ENCODE measurements at regions not wholly inside any gene's neighbourhood (a gene's known extent, or its start where the extent isn't known, plus 50 kb on each side); places are given as distances from the start of the nearest gene placed in this dataset.
A peak's percentile ranks its signal among the peaks of the same experiment; 100 is the strongest.
"Not testable (repeated sequence)": the region's sequence is repeated elsewhere in the genome, so short reads cannot be mapped to it uniquely, and the experiment has no call there.

DNA sequence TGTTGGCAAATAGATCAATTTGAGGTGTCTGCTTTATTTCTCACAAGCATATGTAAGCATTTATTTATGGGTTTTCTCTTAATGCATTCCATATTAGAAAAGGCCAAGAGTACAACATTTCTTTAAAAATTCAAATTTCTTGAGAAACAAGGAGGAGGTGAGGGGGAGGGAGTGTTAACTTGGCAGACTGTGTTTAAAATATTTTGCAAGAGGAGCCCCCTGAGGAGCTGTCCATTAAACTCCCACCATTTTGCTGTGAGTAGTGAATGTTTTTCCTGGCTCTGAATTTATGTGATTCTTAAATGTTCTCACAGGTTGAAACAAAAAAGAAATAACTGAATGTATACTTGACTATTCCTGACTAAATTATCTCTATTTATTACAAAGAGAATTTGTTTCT, 363.8 kb downstream of the PTPRC start:
- ATAC-seq, result no peak
- Mint-ChIP-seq H3K4me3 (no peak overlapping the region), H3K9me3 (no peaks in the 10 kb centered on the region), H3K27ac (no peak overlapping the region), H3K36me3 (no peaks in the 10 kb centered on the region), H3K4me1 (no peaks in the 10 kb centered on the region)
- no peak for DNase-seq (ENCODE audit: low spot score in 2 of 2)

DNA sequence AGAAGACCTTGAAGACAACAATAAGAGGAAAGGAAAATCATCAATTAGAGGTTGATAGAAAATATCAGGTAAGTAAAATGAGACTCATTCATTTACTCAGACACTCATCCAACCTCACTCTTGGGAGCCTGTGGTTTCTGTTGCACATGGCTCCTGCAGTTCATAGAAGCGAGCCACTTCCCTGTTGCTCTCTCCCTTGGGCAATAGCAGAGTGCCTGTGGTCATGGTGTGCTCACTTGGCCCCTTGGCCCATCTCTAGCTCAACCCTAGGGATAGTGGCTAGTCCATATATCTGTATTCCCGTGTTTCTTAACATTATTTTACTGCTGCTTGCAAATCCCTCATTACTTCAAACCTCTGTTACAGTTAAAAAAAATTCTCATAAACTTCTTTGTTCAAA, 368.6 kb downstream of the PTPRC start:
- DNase-seq (ENCODE audit: low spot score in 2 of 2) (no peak), ATAC-seq (no peak)
- Mint-ChIP-seq H3K9me3 (no peaks in the 10 kb centered on the region), H3K27ac (no peak overlapping the region), H3K4me1 (peaks cover 8% of the 10 kb centered on the region), H3K4me3 (no peak overlapping the region), H3K36me3 (no peaks in the 10 kb centered on the region)

DNA sequence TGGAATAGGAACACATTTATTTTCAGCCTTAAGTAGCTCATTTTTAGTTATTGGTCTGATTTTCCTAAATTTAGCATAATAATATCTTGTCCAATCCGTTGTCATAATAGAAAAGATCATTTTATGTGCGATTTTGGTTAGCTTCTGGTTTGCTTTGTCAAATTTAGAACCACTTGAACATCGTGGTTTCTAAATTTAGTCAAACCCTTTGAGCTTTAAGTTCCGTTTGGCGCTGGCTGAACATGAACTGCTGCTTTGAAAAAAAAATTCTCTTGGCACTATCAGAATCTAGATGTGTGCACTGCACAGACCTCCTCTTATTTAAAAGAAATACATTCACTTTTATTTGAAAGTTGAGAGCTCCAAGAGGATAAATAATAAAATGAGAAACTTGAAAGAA, 370.6 kb downstream of the PTPRC start:
- H3K9me3 Mint-ChIP-seq, result no peaks in the 10 kb centered on the region
- ATAC-seq (peak; percentile 75), DNase-seq (ENCODE audit: low spot score in 2 of 2) (no peak)
- H3K4me3 Mint-ChIP-seq, result no peak overlapping the region
- H3K4me1 Mint-ChIP-seq, result peaks cover 8% of the 10 kb centered on the region
- H3K27ac Mint-ChIP-seq, result no peak overlapping the region
- H3K36me3 Mint-ChIP-seq, result no peaks in the 10 kb centered on the region

DNA sequence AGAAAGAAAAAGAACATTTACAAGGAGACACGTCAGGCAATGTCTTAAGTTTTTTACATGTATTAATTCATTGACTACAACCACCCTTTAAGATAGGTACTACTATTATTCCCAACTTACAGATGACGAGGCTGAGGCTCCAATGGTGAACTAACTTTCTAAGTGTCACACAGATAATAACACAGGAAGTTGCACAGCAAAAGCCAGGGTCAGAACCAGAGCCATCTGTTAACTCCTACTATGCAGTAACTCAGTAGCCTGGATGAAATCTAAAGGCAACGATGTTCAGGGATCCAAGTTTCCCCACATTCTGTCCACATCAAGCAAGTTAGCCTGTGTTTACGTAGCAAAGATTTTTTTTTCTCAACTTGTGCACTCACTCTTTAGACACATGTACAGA, 371.7 kb downstream of the PTPRC start:
- no peak for ATAC-seq
- Mint-ChIP-seq H3K4me3 (no peak overlapping the region), H3K27ac (no peak overlapping the region), H3K9me3 (no peaks in the 10 kb centered on the region), H3K36me3 (no peaks in the 10 kb centered on the region), H3K4me1 (peaks cover 8% of the 10 kb centered on the region)
- DNase-seq (ENCODE audit: low spot score in 2 of 2), result no peak

DNA sequence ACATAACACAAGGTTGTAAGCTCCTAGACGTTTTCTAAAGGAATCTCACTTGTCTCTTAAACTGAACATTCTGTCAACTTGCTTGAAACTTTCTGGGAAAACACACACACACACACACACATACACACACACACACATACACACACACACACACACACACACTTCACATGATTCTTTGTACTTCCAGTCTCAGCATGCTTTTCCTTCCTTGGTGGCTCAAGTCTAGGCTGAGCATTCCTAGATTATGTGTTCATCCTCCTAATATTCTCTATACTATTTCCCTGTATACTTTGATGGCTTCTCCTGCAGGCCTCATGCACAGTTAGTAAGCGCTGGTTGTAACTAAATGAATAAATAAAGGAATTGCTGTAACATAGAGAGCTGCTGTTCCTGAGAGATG, 372.1 kb downstream of the PTPRC start:
- Mint-ChIP-seq H3K36me3 (no peaks in the 10 kb centered on the region), H3K4me1 (peaks cover 8% of the 10 kb centered on the region), H3K4me3 (no peak overlapping the region), H3K27ac (no peak overlapping the region), H3K9me3 (no peaks in the 10 kb centered on the region)
- ATAC-seq, result no peak
- no peak for DNase-seq (ENCODE audit: low spot score in 2 of 2)

DNA sequence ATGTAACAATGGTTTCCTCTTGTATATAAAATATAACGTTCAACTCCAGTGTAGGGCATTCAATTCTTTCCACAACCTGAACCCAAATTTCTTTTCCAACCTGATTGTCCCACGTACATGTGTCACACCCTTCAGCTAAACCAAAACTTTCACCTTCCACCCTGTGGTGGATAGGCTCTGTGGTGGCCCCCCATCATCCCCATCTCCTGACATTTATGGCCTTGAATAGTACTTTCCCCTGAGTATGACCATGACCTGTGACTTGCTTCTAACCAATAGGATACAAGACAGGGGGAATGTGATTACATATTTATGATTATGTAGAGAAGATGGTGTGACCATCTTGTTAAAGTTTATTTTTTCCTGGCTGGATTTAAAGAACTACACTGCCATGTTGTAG, 377.0 kb downstream of the PTPRC start:
- H3K27ac Mint-ChIP-seq, result no peak overlapping the region
- ATAC-seq (no peak), DNase-seq (ENCODE audit: low spot score in 2 of 2) (no peak)
- no peak overlapping the region for H3K4me3 Mint-ChIP-seq
- no peaks in the 10 kb centered on the region for H3K9me3 Mint-ChIP-seq
- H3K4me1 Mint-ChIP-seq, result peaks cover 4% of the 10 kb centered on the region
- H3K36me3 Mint-ChIP-seq, result no peaks in the 10 kb centered on the region

DNA sequence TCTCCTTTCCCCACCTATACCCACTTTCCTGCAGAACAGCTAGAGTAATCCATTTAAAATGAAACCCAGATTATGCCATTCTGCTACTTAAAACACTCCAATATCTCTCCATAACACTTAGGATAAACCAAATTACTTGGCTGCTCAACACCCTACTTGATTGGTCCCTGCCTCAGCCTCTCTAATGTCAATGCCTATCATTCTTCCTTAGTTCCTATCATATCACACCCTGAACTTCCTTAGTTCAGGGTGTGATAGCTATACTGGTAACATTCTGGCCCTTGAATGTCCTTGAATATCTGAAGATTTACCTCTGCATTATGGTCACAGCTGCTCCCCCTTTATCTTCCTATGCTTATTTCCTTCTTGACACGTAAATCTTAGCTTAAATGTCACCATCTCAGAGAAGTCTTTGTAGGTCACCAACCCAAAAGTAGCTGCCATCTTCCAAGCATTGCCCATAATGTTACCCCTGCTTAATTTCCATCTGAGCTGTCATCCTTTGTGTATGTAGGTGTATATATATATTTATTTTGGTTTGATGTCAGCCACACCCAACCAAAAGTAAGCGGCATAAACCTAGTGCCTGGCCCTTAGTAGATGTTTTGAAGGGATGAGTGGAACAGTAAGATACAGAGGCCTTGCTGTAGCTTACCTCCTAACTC, 379.8 kb downstream of the PTPRC start:
- no peak for ATAC-seq
- H3K36me3 Mint-ChIP-seq, result no peaks in the 10 kb centered on the region
- H3K4me1 Mint-ChIP-seq, result no peaks in the 10 kb centered on the region
- H3K27ac Mint-ChIP-seq, result no peak overlapping the region
- H3K9me3 Mint-ChIP-seq, result no peaks in the 10 kb centered on the region
- H3K4me3 Mint-ChIP-seq, result no peak overlapping the region
- no peak for DNase-seq (ENCODE audit: low spot score in 2 of 2)

DNA sequence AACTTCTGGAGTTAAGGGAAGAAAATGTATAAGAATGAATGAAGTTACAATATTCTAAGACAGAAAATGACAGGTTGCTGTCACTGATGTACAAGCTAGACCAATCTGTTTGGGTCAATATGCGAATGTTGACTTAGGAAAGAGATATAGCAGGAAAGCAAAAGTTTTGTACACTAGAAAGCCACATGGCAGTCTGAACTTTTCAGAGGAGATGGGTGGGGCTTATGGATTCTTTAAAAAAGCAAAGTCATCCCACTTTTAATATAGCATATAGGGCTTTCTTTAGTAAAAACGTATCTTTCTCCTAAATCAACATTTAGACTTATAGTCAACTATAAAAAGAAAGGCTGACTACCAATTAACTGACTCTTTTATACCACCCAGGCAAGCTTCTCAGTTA, 381.2 kb downstream of the PTPRC start:
- no peaks in the 10 kb centered on the region for H3K36me3 Mint-ChIP-seq
- no peaks in the 10 kb centered on the region for H3K4me1 Mint-ChIP-seq
- H3K27ac Mint-ChIP-seq, result no peak overlapping the region
- ATAC-seq, result no peak
- H3K4me3 Mint-ChIP-seq, result no peak overlapping the region
- no peaks in the 10 kb centered on the region for H3K9me3 Mint-ChIP-seq
- DNase-seq (ENCODE audit: low spot score in 2 of 2), result no peak

DNA sequence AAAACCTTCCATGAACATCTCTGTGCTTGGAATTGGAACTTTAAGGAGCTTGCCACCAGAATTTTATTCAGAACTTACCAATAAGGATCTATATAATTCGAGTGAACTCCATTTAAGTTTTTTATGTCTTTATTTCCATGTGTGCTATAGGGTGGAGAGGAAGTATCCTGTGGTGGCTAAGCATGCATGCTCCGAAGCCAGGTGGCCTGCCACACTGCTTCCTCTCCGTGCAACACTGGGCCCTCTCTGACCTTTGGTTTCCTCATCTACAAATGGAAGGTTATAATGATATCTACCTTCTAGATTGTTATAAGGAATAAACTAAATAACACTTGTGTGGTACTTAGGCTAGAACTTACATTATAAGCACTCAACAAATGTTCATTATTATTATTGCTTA, 382.1 kb downstream of the PTPRC start:
- Mint-ChIP-seq H3K36me3 (no peaks in the 10 kb centered on the region), H3K4me3 (no peak overlapping the region), H3K9me3 (no peaks in the 10 kb centered on the region), H3K4me1 (no peaks in the 10 kb centered on the region), H3K27ac (no peak overlapping the region)
- no peak for ATAC-seq
- no peak for DNase-seq (ENCODE audit: low spot score in 2 of 2)

DNA sequence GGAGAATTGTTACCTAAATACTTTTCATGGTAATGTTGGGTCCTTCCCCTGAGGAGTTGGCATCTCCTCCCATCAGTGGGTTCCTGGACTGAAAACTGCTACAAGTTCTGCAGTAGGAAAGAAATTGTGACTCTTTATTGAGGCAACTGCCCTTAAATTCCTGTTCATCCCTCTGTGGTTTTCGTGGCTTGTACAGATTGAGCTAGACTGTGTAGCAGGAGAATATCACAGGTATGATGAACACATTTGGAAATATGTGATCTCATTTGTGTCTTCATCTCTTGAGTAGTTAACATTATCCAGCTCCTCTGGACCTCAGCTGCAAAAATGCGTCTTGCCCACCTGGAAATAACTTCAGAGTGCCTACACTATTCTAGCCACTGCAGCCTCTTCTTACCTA, 390.6 kb downstream of the PTPRC start:
- no peak overlapping the region for H3K4me3 Mint-ChIP-seq
- DNase-seq (ENCODE audit: low spot score in 2 of 2) (no peak), ATAC-seq (no peak)
- peaks cover 4% of the 10 kb centered on the region for H3K9me3 Mint-ChIP-seq
- H3K36me3 Mint-ChIP-seq, result no peaks in the 10 kb centered on the region
- H3K27ac Mint-ChIP-seq, result no peak overlapping the region
- H3K4me1 Mint-ChIP-seq, result peaks cover 15% of the 10 kb centered on the region

DNA sequence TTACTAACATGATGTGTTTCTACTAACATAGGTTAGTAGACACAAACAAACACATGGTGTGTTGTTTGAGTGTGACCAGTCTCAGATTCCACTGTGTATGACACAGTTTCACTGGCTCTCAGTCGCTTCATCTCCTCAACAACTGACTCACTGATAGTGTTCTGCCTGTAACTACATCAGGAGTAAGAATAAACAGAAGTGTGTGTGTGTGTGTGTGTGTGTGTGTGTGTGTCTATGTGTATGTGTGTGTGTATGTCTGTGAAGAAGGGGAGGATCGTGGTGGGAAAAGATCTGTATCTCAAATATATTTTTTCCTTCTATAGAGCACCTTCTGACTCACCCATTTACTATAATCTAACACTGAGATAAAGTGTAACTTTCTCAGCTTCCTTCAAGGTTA, 391.0 kb downstream of the PTPRC start:
- ATAC-seq (peak; percentile 73), DNase-seq (ENCODE audit: low spot score in 2 of 2) (no peak)
- Mint-ChIP-seq H3K27ac (no peak overlapping the region), H3K4me1 (peaks cover 15% of the 10 kb centered on the region), H3K36me3 (no peaks in the 10 kb centered on the region), H3K4me3 (no peak overlapping the region), H3K9me3 (peaks cover 4% of the 10 kb centered on the region)

DNA sequence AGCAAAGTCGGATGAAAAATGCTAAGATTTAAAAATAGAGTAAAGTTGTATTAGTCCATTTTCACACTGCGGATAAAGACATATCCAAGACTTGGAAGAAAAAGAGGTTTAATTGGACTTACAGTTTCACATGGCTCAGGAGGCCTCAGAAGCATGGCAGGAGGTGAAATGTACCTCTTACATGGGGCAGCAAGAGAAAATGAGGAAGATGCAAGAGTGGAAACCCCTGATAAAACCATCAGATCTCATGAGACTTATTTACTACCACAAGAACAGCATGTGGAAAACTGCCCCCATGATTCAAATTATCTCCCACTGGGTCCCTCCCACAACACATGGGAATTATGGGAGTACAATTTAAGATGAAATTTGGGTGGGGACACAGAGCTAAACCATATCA, 391.7 kb downstream of the PTPRC start:
- H3K9me3 Mint-ChIP-seq; H3K27ac Mint-ChIP-seq; ATAC-seq; H3K4me3 Mint-ChIP-seq; DNase-seq (ENCODE audit: low spot score in 2 of 2); H3K36me3 Mint-ChIP-seq: not testable (repeated sequence)
- peaks cover 15% of the 10 kb centered on the region for H3K4me1 Mint-ChIP-seq

DNA sequence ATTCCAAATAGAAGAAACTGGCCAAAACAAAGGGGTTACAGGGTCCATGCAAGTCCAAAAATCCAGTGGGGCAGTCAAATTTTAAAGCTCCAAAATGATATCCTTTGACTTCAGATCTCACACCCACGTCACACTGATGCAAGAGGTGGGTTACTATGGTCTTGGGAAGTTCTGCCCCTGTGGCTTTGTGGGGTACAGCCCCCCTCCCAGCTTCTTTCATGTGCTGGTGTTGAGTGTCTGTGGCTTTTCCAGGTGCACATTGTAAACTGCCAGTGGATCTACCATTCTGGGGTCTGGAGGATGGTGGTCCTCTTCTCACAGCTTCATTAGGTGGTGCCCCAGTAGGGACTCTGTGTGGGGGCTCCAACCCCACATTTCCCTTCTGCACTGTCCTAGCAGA, 392.3 kb downstream of the PTPRC start:
- not testable (repeated sequence) for H3K36me3 Mint-ChIP-seq; H3K9me3 Mint-ChIP-seq; DNase-seq (ENCODE audit: low spot score in 2 of 2); ATAC-seq; H3K27ac Mint-ChIP-seq; H3K4me3 Mint-ChIP-seq
- H3K4me1 Mint-ChIP-seq, result peaks cover 15% of the 10 kb centered on the region

DNA sequence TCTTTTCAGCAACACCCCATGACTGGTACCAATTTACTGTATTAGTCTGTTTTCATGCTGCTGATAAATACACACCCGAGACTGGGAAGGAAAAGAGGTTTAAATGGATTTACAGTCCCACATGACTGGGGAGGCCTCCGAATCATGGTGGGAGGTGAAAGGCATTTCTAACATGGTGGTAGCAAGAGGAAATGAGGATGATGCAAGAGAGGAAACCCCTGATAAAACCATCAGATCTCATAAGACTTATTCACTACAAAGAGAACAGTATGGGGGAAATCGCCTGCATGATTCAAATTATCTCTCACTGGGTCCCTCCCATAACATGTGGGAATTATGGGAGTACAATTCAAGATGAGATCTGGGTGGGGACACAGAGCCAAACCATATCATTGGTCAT, 393.6 kb downstream of the PTPRC start:
- H3K9me3 Mint-ChIP-seq; H3K4me3 Mint-ChIP-seq; H3K36me3 Mint-ChIP-seq; H3K27ac Mint-ChIP-seq; DNase-seq (ENCODE audit: low spot score in 2 of 2); ATAC-seq: not testable (repeated sequence)
- peaks cover 15% of the 10 kb centered on the region for H3K4me1 Mint-ChIP-seq

DNA sequence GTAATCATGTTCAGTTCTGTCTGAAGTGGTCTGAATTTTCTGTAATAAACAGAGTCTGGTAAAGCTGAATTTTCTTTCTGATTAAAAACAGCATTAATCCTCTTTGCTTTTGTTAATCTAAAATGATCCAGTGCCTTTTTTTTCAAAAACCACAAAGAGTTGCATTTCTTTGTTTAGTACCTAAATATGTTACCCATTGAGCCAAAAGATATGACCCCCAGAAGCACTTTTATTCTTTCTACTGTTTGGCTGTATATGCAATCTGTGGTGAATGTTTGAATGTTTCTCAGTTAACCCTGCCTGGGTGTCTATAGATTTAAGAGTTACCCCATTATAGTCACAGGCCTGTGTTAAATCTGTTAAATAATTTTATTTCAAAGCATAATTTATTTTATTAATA, 394.8 kb downstream of the PTPRC start:
- DNase-seq (ENCODE audit: low spot score in 2 of 2) (no peak), ATAC-seq (no peak)
- Mint-ChIP-seq H3K4me1 (peaks cover 15% of the 10 kb centered on the region), H3K4me3 (no peak overlapping the region), H3K9me3 (peaks cover 4% of the 10 kb centered on the region), H3K27ac (no peak overlapping the region), H3K36me3 (no peaks in the 10 kb centered on the region)

DNA sequence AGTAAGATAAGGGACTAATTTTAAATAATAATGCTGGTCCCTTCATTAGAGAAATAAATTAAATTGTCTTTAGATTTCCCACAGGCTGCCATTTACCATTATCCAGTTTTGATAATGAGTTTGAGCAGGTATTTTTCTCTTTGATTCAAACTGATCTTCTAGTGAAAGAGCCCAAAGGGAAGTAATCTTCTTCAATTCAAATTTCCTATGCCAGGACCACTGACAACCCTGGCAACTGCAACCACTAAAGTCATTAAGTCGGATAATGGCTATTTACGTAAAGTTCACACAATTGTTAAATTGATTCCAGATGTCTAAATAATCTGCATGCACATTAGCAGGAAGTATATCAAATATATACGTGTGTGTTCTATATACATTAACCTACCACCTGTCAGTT, 399.3 kb downstream of the PTPRC start:
- Mint-ChIP-seq H3K4me1 (peaks cover 22% of the 10 kb centered on the region), H3K36me3 (no peaks in the 10 kb centered on the region), H3K4me3 (no peak overlapping the region), H3K27ac (no peak overlapping the region), H3K9me3 (no peaks in the 10 kb centered on the region)
- DNase-seq (ENCODE audit: low spot score in 2 of 2), result no peak
- ATAC-seq, result no peak

Measured in stimulated activated effector memory CD8-positive, alpha-beta T cell treated with anti-CD3 and anti-CD28 coated beads, Interleukin-12 subunit alpha, Interleukin-12 subunit beta, amount 100 ng/mL, for 72 hours (primary cell).